H1 (cell line): ENCODE measurements at regions not wholly inside any gene's neighbourhood (a gene's known extent, or its start where the extent isn't known, plus 50 kb on each side); places are given as distances from the start of the nearest gene placed in this dataset.

Source experiments
- BACH1 ChIP-seq: IDR thresholded peaks from 2 replicates; pipeline ENCODE4 v1.6.1; 2012; ENCODE audit warnings: low read length, improper control_type of control experiment
- CHD2 ChIP-seq: IDR thresholded peaks from 2 replicates; pipeline ENCODE4 v1.6.1; 2012; ENCODE audit warnings: low read length, improper control_type of control experiment
- CTCF ChIP-seq, 3 experiments: IDR thresholded peaks; 1 replicate in 2 of 3; 2 replicates in 1 of 3; pipeline versions ENCODE4 v1.5.1 to v1.6.1; 2011; ENCODE audit warnings: low read length in 3 of 3, mild to moderate bottlenecking in 3 of 3, inconsistent platforms in 2 of 3, low read depth in 1 of 3, moderate library complexity in 1 of 3; ENCODE audit not compliant: insufficient read depth in 1 of 3; ENCODE audit errors: control extremely low read depth in 1 of 3
- MAFK ChIP-seq: IDR thresholded peaks from 2 replicates; pipeline ENCODE4 v1.6.1; 2012; ENCODE audit warnings: low read depth, mild to moderate bottlenecking, improper control_type of control experiment, low read length
- RAD21 ChIP-seq, 2 experiments: IDR thresholded peaks in 1 of 2; conservative IDR thresholded peaks in 1 of 2; 2 replicates each; pipeline ENCODE4 v1.6.1; 2011; ENCODE audit warnings: low read depth in 2 of 2, low read length in 2 of 2, improper control_type of control experiment in 1 of 2, inconsistent platforms in 1 of 2, mild to moderate bottlenecking in 1 of 2, moderate library complexity in 1 of 2
- TF ChIP-seq, protein P1 (sequence below): IDR thresholded peaks from 2 replicates; pipeline ENCODE4 v1.6.1; 2011; ENCODE audit warnings: low read length, improper control_type of control experiment

GRCh38 chr13:59476366-59476765, 687.4 kb downstream of the DIAPH3 start:
- no peak for TF ChIP-seq CTCF (IDR thresholded peaks at IDR 0.05; ENCODE audit: control extremely low read depth in 1 of 3, insufficient read depth in 1 of 3, low read depth in 1 of 3, low read length in 3 of 3)
- TF ChIP-seq CHD2 = no peak
- TF ChIP-seq BACH1 = no peak
- no peak for TF ChIP-seq MAFK
- no peak for TF ChIP-seq RAD21 (IDR thresholded peaks at IDR 0.05 in 1 of 2, conservative IDR thresholded peaks at IDR 0.05 in 1 of 2; ENCODE audit: low read depth in 2 of 2, low read length in 2 of 2)
- TF ChIP-seq, protein P1, sequence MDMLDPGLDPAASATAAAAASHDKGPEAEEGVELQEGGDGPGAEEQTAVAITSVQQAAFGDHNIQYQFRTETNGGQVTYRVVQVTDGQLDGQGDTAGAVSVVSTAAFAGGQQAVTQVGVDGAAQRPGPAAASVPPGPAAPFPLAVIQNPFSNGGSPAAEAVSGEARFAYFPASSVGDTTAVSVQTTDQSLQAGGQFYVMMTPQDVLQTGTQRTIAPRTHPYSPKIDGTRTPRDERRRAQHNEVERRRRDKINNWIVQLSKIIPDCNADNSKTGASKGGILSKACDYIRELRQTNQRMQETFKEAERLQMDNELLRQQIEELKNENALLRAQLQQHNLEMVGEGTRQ = no peak
